GM12878 (cell line): ENCODE measurements at regions not wholly inside any gene's neighbourhood (a gene's known extent, or its start where the extent isn't known, plus 50 kb on each side); places are given as distances from the start of the nearest gene placed in this dataset.

ENCODE experiments used
- ATAC-seq: fragments of 200-7000 bp; cut with Tn5 transposase; 3 replicates; pipeline ENCODE4 v1.9.1; 2020; ENCODE audit warnings: mild to moderate bottlenecking, moderate library complexity
- BruUV-seq: library from RNA; stranded (reverse); fragments of 400-500 nt; replicated peaks from 2 replicates; lab custom pipeline; 2021; lab: Mats Ljungman, UMichigan
- CTCF ChIA-PET: fragments of 300-600 bp; sonication (Branson Sonifier 250); formaldehyde crosslinking; extraction: SDS; loops from one replicate; lab custom pipeline; 2021; ENCODE audit warnings: inconsistent platforms; lab: Yijun Ruan, JAX
- POLR2A ChIA-PET: fragments of 350-600 bp; formaldehyde crosslinking; extraction: SDS; loops from one replicate; lab custom pipeline; 2021; ENCODE audit warnings: inconsistent platforms; lab: Charles Lee
- RAD21 ChIA-PET: fragments of 300-600 bp; sonication (Branson Sonifier 250); formaldehyde crosslinking; loops from one replicate; lab custom pipeline; 2023; ENCODE audit warnings: antibody characterized with exemption; ENCODE audit not compliant: unreplicated experiment; lab: Charles Lee
- SMC1A ChIA-PET: fragments of 300-600 bp; sonication (Branson Sonifier 250); formaldehyde crosslinking; loops from one replicate; lab custom pipeline; 2023; ENCODE audit not compliant: unreplicated experiment, uncharacterized antibody; lab: Charles Lee
- DNase-seq: peaks from one replicate; pipeline ENCODE4 v3.0.0-alpha.2; 2011; ENCODE audit warnings: low read depth, low spot score
- FAIRE-seq: peaks from 3 replicates; lab custom pipeline; 2011; peaks lifted over from hg19 to GRCh38; lab: Jason Lieb, UNC
- H2AFZ ChIP-seq: 2 replicates; pipeline ENCODE4 v1.6.0; 2011; ENCODE audit warnings: low read depth, low read length, control low read depth; ENCODE audit not compliant: control insufficient read depth
- H3K27ac ChIP-seq: 2 replicates; pipeline ENCODE4 v1.5.1; 2011; ENCODE audit warnings: control low read depth; ENCODE audit not compliant: control insufficient read depth, insufficient read depth
- H3K27me3 ChIP-seq, 2 experiments: replicated peaks in 1 of 2; 2 replicates each; pipeline versions ENCODE4 v1.6.0 to v1.6.1; 2011; ENCODE audit warnings: low read length in 1 of 2; ENCODE audit not compliant: control insufficient read depth in 2 of 2, insufficient read depth in 2 of 2
- H3K36me3 ChIP-seq, 2 experiments: 2 replicates each; pipeline ENCODE4 v1.5.1; 2011; ENCODE audit warnings: low read length in 1 of 2; ENCODE audit not compliant: control insufficient read depth in 2 of 2, insufficient read depth in 2 of 2
- H3K4me1 ChIP-seq: 2 replicates; pipeline ENCODE4 v1.6.1; 2011; ENCODE audit warnings: mild to moderate bottlenecking, low read length, moderate library complexity, mixed read lengths; ENCODE audit not compliant: control insufficient read depth, insufficient read depth
- H3K4me2 ChIP-seq: 2 replicates; pipeline ENCODE4 v1.6.0; 2011; ENCODE audit warnings: control low read depth; ENCODE audit not compliant: control insufficient read depth, insufficient read depth
- H3K4me3 ChIP-seq: fragments of 200-600 bp; sonication (generic); 2 replicates; pipeline ENCODE4 v1.5.1; 2016
- H3K79me2 ChIP-seq: 2 replicates; pipeline ENCODE4 v1.6.0; 2011; ENCODE audit warnings: low read length; ENCODE audit not compliant: control insufficient read depth, insufficient read depth
- H3K9ac ChIP-seq: 2 replicates; pipeline ENCODE4 v1.8.0; 2011; ENCODE audit warnings: low read length, control low read depth, mixed read lengths; ENCODE audit not compliant: control insufficient read depth, insufficient read depth
- H3K9me3 ChIP-seq: replicated peaks from 3 replicates; pipeline ENCODE4 v1.5.1; 2011; ENCODE audit warnings: mild to moderate bottlenecking, low read length; ENCODE audit not compliant: control insufficient read depth, insufficient read depth
- H4K20me1 ChIP-seq: 2 replicates; pipeline ENCODE4 v1.6.0; 2011; ENCODE audit not compliant: control insufficient read depth, insufficient read depth
- CEBPZ ChIP-seq: fragments of 150-350 bp; IDR thresholded peaks from 2 replicates; pipeline ENCODE4 v1.6.1; 2016; ENCODE audit warnings: low read depth, low read length
- HSF1 ChIP-seq: fragments of 150-350 bp; IDR thresholded peaks from 2 replicates; pipeline ENCODE4 v1.6.1; 2014; ENCODE audit warnings: mild to moderate bottlenecking, low read depth, low read length
- KDM1A ChIP-seq: fragments of 200-600 bp; sonication (generic); IDR thresholded peaks from 2 replicates; pipeline ENCODE4 v1.6.1; 2016; ENCODE audit warnings: borderline replicate concordance
- MEF2B ChIP-seq: fragments of 450-650 bp; IDR thresholded peaks from 2 replicates; pipeline ENCODE4 v1.6.1; 2018; ENCODE audit warnings: mild to moderate bottlenecking, moderate library complexity; ENCODE audit not compliant: partially characterized antibody, poor library complexity, severe bottlenecking
- NRF1 ChIP-seq: conservative IDR thresholded peaks from 2 replicates; pipeline ENCODE4 v1.6.1; 2011; ENCODE audit warnings: mild to moderate bottlenecking, low read depth, low read length, improper control_type of control experiment
- PAX8 ChIP-seq: fragments of 450-650 bp; IDR thresholded peaks from 2 replicates; pipeline ENCODE4 v1.6.1; 2017; ENCODE audit warnings: mild to moderate bottlenecking, moderate library complexity
- REST ChIP-seq: IDR thresholded peaks from 2 replicates; pipeline ENCODE4 v1.6.1; 2012; ENCODE audit warnings: mild to moderate bottlenecking, low read depth, low read length
- TCF12 ChIP-seq: IDR thresholded peaks from 2 replicates; pipeline ENCODE4 v1.6.1; 2011; ENCODE audit warnings: low read depth, mild to moderate bottlenecking, low read length
- YY1 ChIP-seq: IDR thresholded peaks from 2 replicates; pipeline ENCODE4 v1.6.1; 2011; ENCODE audit warnings: low read depth, mild to moderate bottlenecking, low read length
- ZNF622 ChIP-seq: fragments of 450-650 bp; IDR thresholded peaks from 2 replicates; pipeline ENCODE4 v1.6.1; 2017; ENCODE audit warnings: mild to moderate bottlenecking, inconsistent platforms
- WGBS: methylation state at CpG from one replicate; pipeline ENCODE4 v1.1.6; 2016; ENCODE audit warnings: low lambda C conversion rate; ENCODE audit not compliant: insufficient replicate concordance, insufficient coverage; ENCODE audit errors: missing lambda C conversion rate; 5-methylcytosine and 5-hydroxymethylcytosine counted together
- in situ Hi-C: fragments of 300-500 bp; cut with MboI; formaldehyde crosslinking; loops from 9 replicates; pipeline ENCODE4 v1.14.3; 2018; ENCODE audit warnings: mixed read lengths
- intact Hi-C: fragments of 100-400 bp; cut with micrococcal nuclease; formaldehyde crosslinking; loops from one replicate; pipeline ENCODE4 v1.14.2; 2022; ENCODE audit not compliant: unreplicated experiment

GRCh38 chr11:129273322-129273721, 81.2 kb upstream of the ARHGAP32 start:
- no peak overlapping the region for H3K4me2 ChIP-seq
- no peaks in the 10 kb centered on the region for H4K20me1 ChIP-seq
- SMC1A ChIA-PET: interaction anchor here (1.5 kb wide), 1 partner anchor 83 kb away, joined by 3 read pairs; no protein-coding TSS in a partner anchor
- no peak overlapping the region for H3K27ac ChIP-seq
- no peak overlapping the region for H3K9ac ChIP-seq
- FAIRE-seq (no peak), ATAC-seq (no peak), DNase-seq (no peak)
- POLR2A ChIA-PET: interaction anchor here (0.6 kb wide), 1 partner anchor 22 kb away, joined by 5 read pairs; no protein-coding TSS in a partner anchor
- CTCF ChIA-PET: no interaction called here
- RAD21 ChIA-PET: no interaction called here
- H3K9me3 ChIP-seq: no peaks in the 10 kb centered on the region
- TF ChIP-seq KDM1A: no peak
- TF ChIP-seq REST: no peak
- no peaks in the 10 kb centered on the region for H3K27me3 ChIP-seq
- intact Hi-C loops (loop anchor here (5.0 kb wide), 1 partner anchor 729 kb away; the partner anchor contains the start of gene PRDM10), in situ Hi-C loops (no loop called here)
- H3K36me3 ChIP-seq: no peaks in the 10 kb centered on the region
- BruUV-seq: no TSS peak
- no peaks in the 10 kb centered on the region for H3K79me2 ChIP-seq
- H3K4me1 ChIP-seq: no peaks in the 10 kb centered on the region
- H2AFZ ChIP-seq: no peak overlapping the region
- H3K4me3 ChIP-seq: no peak overlapping the region

- Histone ChIP-seq H3K27ac (no peak overlapping the region), H3K4me1 (no peaks in the 10 kb centered on the region), H3K79me2 (no peaks in the 10 kb centered on the region), H3K27me3 (no peaks in the 10 kb centered on the region), H4K20me1 (no peaks in the 10 kb centered on the region; the same call in 1 of the 2 replicates), H3K4me3 (no peak overlapping the region), H3K36me3 (no peaks in the 10 kb centered on the region), H3K4me2 (no peak overlapping the region), H2AFZ (no peak overlapping the region), H3K9ac (no peak overlapping the region), H3K9me3 (no peaks in the 10 kb centered on the region)
- intact Hi-C loops: loop anchor here (5.0 kb wide), 1 partner anchor 731 kb away; the partner anchor contains the start of gene PRDM10
- CTCF ChIA-PET: interaction anchor here (0.6 kb wide), 1 partner anchor 86 kb away, joined by 3 read pairs; no protein-coding TSS in a partner anchor
- BruUV-seq: no TSS peak
- in situ Hi-C loops: no loop called here
- ATAC-seq (no peak), FAIRE-seq (no peak), DNase-seq (no peak)
- WGBS: 36% methylated on average over 9 of the region's 9 CpGs
- RAD21 ChIA-PET: no interaction called here
- SMC1A ChIA-PET: no interaction called here
- POLR2A ChIA-PET: no interaction called here
- no peak for TF ChIP-seq TCF12
- TF ChIP-seq HSF1: no peak
- TF ChIP-seq CEBPZ: no peak
- no peak for TF ChIP-seq NRF1
- no peak for TF ChIP-seq YY1
- no peak for TF ChIP-seq PAX8
- no peak for TF ChIP-seq MEF2B
- TF ChIP-seq ZNF622: no peak
These were observed 78.9 kb upstream of the ARHGAP32 start for GRCh38 chr11:129271030-129271429.
